ENCODE measurements at regions not wholly inside any gene's neighbourhood (a gene's known extent, or its start where the extent isn't known, plus 50 kb on each side); places are given as distances from the start of the nearest gene placed in this dataset.

DNA sequence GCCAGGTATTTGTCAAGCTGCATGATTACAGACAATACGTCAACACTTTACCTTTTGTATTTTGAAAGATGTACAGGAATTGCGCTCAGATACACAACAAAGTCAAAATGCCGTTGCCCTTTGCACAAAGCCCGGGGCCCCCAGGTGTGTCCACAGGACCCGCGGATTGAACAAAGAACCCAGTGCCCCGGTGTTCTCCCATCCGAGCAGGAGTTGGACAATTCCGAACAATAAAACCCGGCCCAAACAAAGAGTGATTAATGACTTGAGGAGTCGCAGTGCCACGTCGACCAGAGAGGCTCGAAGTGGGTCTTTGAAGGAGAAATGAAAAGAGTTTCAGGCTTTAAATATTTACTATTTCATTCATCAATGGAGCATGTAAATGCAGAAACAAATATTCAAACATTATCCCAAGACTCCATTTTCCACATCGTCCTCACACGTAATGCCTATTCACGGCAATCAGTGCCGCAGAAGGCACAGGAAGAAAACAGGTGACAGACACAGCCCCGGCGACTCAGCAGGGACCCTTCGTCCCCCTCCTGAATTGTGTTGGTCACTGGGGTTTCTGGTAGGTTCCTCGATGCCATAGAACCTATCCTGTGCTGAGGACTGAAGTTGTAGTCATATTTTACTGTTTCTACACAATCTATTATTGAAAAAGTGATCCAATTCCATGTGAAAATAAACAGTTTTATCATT is 70.9 kb upstream of the MGMT start:
- Mint-ChIP-seq H3K27ac (no peak overlapping the region), H3K9me3 (no peaks in the 10 kb centered on the region), H3K4me3 (no peak overlapping the region), H3K4me1 (no peaks in the 10 kb centered on the region), H3K36me3 (no peaks in the 10 kb centered on the region), H3K27me3 (peaks cover 0 to 18% (median 7%) of the 10 kb centered on the region in 5 donors)
- no peak for DNase-seq
- no peak for ATAC-seq
- POLR2A ChIA-PET, result no interaction called here

DNA sequence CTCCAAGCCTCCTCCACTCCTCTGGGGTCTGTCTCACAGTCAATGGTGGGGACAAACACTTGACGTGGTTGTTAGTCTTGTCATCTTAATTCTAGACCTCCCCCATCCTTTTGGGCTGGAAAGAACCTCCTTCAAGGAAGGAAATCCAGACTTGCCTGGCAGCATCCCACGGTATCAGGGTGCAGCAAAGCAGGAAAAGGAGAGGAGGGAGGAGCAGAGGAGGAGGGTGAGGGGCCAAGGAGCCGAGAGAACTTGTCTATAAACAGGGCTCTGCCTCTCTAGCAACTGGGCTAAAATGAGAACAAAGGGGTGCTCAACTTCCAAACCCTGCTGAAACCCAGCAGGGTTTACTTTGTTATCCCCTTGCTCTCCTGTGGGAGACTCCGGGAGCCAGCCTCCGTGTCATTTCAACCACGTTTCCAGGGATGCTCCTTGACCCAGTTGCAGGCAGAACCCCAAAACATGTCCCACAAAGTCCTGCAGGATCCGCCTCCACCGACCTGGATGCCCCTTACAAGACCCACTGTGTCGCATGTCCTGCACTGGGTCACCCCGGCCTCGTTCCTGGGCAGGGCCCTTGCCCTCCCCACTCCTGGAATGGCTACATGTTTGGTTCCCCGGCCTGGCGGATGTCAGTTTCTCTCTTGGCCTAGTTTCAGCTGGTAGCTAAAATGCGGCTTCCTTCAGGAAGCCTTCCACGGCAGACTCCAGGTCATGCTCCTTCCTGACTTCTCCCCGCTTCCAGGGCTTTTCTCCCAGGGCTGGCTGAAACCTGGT is 69.7 kb upstream of the MGMT start:
- Mint-ChIP-seq H3K27ac (no peak overlapping the region), H3K9me3 (no peaks in the 10 kb centered on the region), H3K36me3 (no peaks in the 10 kb centered on the region), H3K4me3 (no peak overlapping the region), H3K4me1 (no peaks in the 10 kb centered on the region), H3K27me3 (peaks cover 0 to 12% (median 2%) of the 10 kb centered on the region in 5 donors)
- DNase-seq, result no peak
- POLR2A ChIA-PET, result no interaction called here
- no peak for ATAC-seq

DNA sequence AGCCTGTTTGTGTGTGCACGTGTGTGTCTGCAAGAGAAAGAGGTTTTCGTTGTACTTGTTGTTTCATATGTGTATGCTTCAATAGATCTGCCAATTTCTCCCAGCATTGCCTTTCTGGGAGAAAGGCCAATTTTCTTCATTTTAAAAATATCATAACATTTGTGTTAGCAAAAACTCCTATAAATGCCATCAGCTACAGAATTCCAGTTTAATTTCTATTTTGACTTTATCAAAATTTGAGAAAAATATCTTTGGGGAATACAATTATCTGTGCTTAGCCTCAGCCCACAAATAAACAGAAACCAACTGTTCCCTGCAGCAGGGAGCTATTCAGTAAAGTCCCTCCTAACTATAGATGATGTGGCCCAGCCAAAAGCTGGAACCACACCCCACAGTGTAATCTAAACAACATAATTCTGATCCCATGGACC is 68.3 kb upstream of the MGMT start:
- Mint-ChIP-seq H3K27ac (no peak overlapping the region), H3K36me3 (no peaks in the 10 kb centered on the region)

DNA sequence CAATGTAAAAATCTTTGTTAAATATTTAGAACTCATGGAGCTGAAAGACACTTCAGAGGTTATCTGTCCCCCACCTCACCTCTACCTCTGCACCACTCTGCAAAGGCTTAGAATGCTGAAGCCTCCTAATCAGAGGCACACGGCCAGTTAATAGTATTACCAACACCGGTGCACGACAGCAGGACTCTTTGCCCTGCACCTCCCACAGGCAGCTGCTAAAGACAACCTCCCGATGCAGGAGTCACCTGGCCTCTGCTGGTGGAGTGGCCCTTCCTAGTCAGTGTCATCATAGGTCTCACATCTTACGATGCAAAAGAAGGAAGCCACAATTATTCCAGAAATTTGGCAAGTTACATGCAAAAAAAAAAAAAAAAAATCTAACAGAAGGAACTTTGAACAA is 66.6 kb upstream of the MGMT start:
- Mint-ChIP-seq H3K9me3 (no peaks in the 10 kb centered on the region), H3K4me1 (no peaks in the 10 kb centered on the region), H3K36me3 (no peaks in the 10 kb centered on the region), H3K27ac (no peak overlapping the region), H3K27me3 (peaks cover 0 to 10% (median 0%) of the 10 kb centered on the region in 5 donors), H3K4me3 (no peak overlapping the region)
- ATAC-seq (no peak), DNase-seq (no peak)
- POLR2A ChIA-PET, result no interaction called here

More for the DNA sequence above, 68.3 kb upstream of the MGMT start:
- Mint-ChIP-seq H3K27me3 (peaks cover 0 to 10% (median 0%) of the 10 kb centered on the region in 5 donors), H3K4me3 (no peak overlapping the region), H3K4me1 (no peaks in the 10 kb centered on the region), H3K9me3 (no peaks in the 10 kb centered on the region)
- DNase-seq, result no peak
- POLR2A ChIA-PET, result no interaction called here
- no peak for ATAC-seq

DNA sequence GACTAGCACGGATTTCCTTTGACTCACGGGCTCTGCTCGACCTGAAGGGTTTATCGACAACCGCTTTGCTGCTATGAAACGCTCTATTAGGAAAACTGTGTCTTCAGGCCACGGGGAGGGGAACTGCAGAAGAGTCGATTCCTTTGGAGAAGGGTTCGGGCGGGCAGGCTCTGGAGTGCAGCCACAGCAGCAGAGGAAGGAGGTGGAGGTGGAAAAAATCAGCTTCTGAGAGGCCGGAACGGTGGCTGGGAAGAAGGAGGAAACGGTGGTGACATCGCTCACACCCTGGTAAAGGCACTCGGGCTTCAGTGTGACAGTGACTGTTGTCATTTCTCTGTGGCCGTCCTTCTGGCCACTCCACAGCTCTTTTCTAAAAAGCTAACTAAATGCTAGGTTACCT is 64.6 kb upstream of the MGMT start:
- POLR2A ChIA-PET, result no interaction called here
- H3K36me3 Mint-ChIP-seq, result no peaks in the 10 kb centered on the region
- no peak for ATAC-seq
- DNase-seq, result no peak
- no peaks in the 10 kb centered on the region for H3K9me3 Mint-ChIP-seq
- no peaks in the 10 kb centered on the region for H3K4me1 Mint-ChIP-seq
- H3K4me3 Mint-ChIP-seq, result no peak overlapping the region
- H3K27me3 Mint-ChIP-seq, result peaks cover 0 to 17% (median 0%) of the 10 kb centered on the region in 5 donors
- H3K27ac Mint-ChIP-seq, result no peak overlapping the region

DNA sequence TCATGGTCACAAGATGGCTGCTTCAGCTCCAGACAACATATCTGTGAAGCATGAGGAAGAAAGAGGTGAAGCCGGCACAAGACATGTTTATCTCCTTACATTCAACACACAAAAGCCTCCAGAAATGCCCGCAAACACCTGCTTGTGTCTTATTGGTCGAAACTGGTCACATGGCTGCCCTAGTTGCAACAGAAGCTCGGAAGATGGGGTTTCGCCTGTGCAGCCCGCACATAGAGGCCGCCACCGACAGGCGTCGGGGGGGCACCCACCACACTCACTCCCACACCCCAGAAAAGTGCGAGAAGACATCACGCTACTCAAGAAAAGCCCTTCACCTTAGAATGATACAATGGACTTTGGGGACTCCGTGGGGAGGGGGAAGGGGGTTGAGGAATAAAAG is 63.0 kb upstream of the MGMT start:
- Mint-ChIP-seq H3K4me3 (no peak overlapping the region), H3K36me3 (no peaks in the 10 kb centered on the region), H3K9me3 (no peaks in the 10 kb centered on the region), H3K4me1 (no peaks in the 10 kb centered on the region), H3K27ac (no peak overlapping the region), H3K27me3 (peaks cover 0 to 17% (median 0%) of the 10 kb centered on the region in 5 donors)
- POLR2A ChIA-PET, result no interaction called here
- no peak for ATAC-seq
- DNase-seq, result no peak

DNA sequence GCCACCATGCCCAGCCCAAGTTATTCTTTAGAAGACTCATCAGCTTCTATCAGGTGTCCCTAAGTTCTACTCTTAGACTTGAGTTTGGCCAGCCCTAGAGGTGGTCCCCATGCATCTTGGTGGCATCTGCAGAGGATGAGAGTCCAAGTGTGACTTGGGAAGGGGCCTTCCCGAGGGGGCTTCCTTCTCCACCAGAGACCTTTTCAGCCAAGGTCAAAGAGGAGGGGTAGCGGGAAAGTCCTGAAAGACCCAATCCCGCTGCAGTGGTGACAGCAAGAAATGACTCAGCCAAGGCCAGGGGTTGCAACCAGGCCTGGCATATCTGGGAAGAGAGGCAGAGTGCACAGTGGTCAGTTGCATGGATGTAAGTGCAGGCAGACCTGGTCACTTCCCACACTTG is 61.7 kb upstream of the MGMT start:
- H3K27ac Mint-ChIP-seq, result no peak overlapping the region
- no peaks in the 10 kb centered on the region for H3K4me1 Mint-ChIP-seq
- no peaks in the 10 kb centered on the region for H3K9me3 Mint-ChIP-seq
- H3K27me3 Mint-ChIP-seq, result peaks cover 0 to 12% (median 0%) of the 10 kb centered on the region in 5 donors
- ATAC-seq (no peak), DNase-seq (no peak)
- POLR2A ChIA-PET, result no interaction called here
- H3K36me3 Mint-ChIP-seq, result no peaks in the 10 kb centered on the region
- H3K4me3 Mint-ChIP-seq, result no peak overlapping the region

DNA sequence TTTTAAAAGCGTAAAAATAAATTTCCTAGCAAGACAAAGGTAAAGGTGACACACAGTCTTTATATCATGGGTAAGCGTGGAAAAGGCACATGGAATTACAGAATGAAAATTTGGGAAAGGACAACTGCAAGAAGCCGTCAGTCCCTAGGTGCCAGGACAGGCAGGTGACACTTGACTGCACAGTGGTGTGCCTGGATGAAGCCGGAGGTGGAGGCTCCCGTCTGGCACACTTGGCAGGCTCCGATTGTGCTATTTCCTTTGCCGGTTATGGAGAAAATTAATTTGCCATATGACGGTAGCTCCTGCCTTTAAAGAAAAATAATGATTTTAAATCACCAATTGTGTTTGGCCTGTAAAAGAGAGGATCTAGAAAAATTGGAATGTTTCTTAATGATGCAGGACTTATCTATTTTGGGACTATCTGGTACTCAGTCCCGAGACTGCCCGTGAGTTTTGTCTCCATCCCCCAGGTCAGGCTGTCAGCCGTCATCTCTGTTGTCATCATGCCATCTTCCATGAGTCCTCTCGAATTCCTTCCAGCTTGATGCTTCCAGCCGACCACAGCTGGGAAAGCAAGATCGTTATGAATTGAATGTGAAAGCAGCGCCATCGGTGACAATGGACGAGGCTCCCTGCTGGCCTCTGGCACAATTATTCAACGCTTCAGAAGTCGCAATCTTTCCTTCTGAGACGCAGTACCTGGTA is 56.2 kb upstream of the MGMT start:
- POLR2A ChIA-PET, result no interaction called here
- no peaks in the 10 kb centered on the region for H3K4me1 Mint-ChIP-seq
- H3K4me3 Mint-ChIP-seq, result no peak overlapping the region
- H3K27ac Mint-ChIP-seq, result no peak overlapping the region
- no peaks in the 10 kb centered on the region for H3K36me3 Mint-ChIP-seq
- peaks cover 0 to 6% (median 0%) of the 10 kb centered on the region in 5 donors for H3K27me3 Mint-ChIP-seq
- no peaks in the 10 kb centered on the region for H3K9me3 Mint-ChIP-seq
- no peak for ATAC-seq
- no peak for DNase-seq

DNA sequence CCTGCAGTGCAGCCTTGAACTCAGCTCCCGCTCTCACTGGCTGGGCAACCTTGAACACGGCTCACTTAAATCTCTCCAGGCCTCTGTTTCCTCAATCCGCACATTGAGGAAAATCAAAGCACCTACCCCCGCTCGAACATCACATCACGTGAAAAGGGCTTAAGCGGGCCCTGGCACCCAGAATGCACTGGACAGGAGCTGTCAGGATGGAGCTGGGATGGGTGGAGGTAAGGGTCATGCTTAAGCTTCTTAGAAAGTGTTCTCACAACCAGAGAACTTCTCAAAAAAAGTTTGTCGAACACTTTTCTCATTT is 55.7 kb upstream of the MGMT start:
- POLR2A ChIA-PET, result no interaction called here
- Mint-ChIP-seq H3K27ac (no peak overlapping the region), H3K27me3 (peaks cover 0 to 2% (median 0%) of the 10 kb centered on the region in 5 donors), H3K36me3 (no peaks in the 10 kb centered on the region), H3K4me1 (no peaks in the 10 kb centered on the region), H3K4me3 (no peak overlapping the region), H3K9me3 (no peaks in the 10 kb centered on the region)
- ATAC-seq (no peak), DNase-seq (no peak)

DNA sequence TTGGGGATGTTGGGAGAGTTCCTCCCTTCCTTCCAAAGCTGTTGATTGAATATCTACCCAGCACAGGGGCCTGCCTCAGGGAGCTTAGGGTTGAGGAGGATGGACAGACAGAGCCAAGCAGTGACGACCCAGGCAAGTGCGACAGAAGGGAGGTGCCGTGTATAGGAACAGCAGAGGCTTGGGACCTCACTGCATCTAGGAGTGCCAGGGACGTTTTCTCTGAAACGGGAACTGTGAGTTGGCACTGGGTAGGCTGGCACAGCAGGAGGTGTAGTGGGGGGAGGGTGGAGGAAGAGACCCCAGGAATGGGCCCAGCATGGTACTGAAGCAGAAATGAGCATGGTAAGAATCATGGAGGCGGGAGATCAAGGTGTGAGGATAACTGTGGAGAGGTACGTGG is 55.3 kb upstream of the MGMT start:
- no peak overlapping the region for H3K4me3 Mint-ChIP-seq
- ATAC-seq (no peak), DNase-seq (no peak)
- H3K36me3 Mint-ChIP-seq, result no peaks in the 10 kb centered on the region
- POLR2A ChIA-PET, result no interaction called here
- no peaks in the 10 kb centered on the region for H3K4me1 Mint-ChIP-seq
- no peaks in the 10 kb centered on the region for H3K9me3 Mint-ChIP-seq
- H3K27ac Mint-ChIP-seq, result no peak overlapping the region
- H3K27me3 Mint-ChIP-seq, result peaks cover 0 to 2% (median 0%) of the 10 kb centered on the region in 5 donors

DNA sequence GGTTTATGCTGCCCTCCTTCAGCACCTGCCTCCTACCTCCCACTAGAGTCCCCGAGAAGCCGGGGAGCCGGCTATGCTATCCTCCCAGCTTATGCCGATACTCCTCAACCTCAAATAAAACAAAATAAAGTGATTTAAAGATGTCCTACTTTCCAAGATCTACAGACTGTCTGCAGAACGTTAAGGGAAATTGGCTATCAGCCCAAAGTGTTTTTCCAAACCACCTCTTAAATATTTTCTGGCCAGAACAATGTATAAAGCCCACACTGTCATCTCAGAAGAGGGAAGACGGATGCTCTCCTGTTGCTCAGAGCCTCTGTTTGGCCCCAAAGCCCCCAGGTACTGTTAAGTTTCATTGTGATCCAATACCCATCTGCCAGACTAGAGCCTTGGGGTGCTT is 54.0 kb upstream of the MGMT start:
- H3K4me3 Mint-ChIP-seq, result no peak overlapping the region
- ATAC-seq (no peak), DNase-seq (no peak)
- no peak overlapping the region for H3K27ac Mint-ChIP-seq
- peaks cover 0 to 2% (median 0%) of the 10 kb centered on the region in 5 donors for H3K27me3 Mint-ChIP-seq
- POLR2A ChIA-PET, result no interaction called here
- H3K9me3 Mint-ChIP-seq, result no peaks in the 10 kb centered on the region
- no peaks in the 10 kb centered on the region for H3K36me3 Mint-ChIP-seq
- H3K4me1 Mint-ChIP-seq, result no peaks in the 10 kb centered on the region

DNA sequence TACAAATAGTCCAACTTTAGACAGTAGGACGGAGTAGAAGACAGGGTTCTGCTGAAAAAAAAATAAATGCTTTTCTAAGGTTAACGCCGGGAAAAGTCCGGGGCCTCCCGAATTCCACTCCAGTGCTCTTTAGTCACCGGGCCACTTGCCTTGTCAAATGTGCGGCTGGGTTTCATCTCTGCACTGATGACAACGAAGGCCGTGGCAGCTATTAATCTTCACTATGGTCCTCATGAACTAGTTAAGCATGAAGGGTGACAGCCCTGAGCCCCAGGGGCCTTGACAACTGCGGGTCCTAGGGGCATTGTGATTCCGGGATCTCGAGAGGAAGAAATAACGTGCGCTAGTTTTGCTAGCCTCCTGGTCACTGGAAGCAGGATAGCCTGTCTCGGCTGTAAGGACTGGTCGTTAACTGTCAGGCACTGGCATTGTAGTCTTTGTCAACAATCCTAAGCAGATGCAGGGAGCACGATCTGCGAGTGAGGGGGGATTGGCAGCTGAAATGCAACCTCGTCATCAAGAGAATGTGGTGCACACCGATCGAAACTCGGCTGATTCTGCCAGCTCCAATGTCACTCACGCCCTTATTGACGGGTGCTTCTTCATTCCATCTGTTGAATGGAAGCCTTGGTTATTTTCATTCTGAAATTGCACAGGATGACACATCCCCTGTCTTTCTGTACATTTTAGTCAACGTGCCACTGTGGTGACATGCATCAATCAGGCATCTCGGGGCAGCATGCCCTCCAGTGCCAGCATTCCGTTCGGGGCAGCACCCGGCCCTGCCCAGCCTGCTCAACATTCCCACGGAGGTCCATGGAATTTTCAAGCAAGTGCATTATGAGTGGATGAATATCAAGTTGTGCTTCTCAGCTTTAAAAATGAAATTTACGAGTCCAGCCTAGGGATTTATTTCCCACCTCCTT is 51.6 kb upstream of the MGMT start:
- DNase-seq, result no peak

DNA sequence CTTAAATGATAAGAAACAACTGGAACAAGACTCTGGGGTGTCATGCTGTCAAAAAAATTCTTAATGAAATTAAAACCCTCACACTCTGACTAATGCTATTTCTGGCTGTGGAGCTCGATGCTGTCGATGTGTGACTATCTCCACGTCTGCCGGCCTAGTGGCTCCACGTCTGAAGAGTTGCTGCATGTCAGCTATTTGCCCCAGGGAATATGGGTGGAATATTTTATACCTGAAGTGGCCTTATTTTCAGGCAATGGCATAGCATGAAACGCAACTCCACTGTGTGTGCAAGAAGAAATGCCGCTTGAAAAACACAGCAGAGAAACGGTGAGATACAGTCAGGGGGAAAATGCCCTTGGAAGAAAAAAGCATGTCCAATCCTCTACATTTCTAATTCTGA is 50.9 kb upstream of the MGMT start:
- Mint-ChIP-seq H3K4me1 (no peaks in the 10 kb centered on the region), H3K9me3 (no peaks in the 10 kb centered on the region), H3K4me3 (no peak overlapping the region), H3K27me3 (peaks cover 0 to 2% (median 0%) of the 10 kb centered on the region in 5 donors), H3K36me3 (no peaks in the 10 kb centered on the region), H3K27ac (no peak overlapping the region)
- no peak for DNase-seq
- POLR2A ChIA-PET, result no interaction called here
- ATAC-seq, result no peak

More for the DNA sequence above, 51.6 kb upstream of the MGMT start:
- H3K36me3 Mint-ChIP-seq, result no peaks in the 10 kb centered on the region
- ATAC-seq, result no peak
- H3K4me1 Mint-ChIP-seq, result no peaks in the 10 kb centered on the region
- peaks cover 0 to 2% (median 0%) of the 10 kb centered on the region in 5 donors for H3K27me3 Mint-ChIP-seq
- H3K9me3 Mint-ChIP-seq, result no peaks in the 10 kb centered on the region
- POLR2A ChIA-PET, result no interaction called here
- H3K27ac Mint-ChIP-seq, result no peak overlapping the region
- no peak overlapping the region for H3K4me3 Mint-ChIP-seq
